ENCODE measurements at regions not wholly inside any gene's neighbourhood (a gene's known extent, or its start where the extent isn't known, plus 50 kb on each side); places are given as distances from the start of the nearest gene placed in this dataset.

GRCh38 chr5:74507370-74508005 lies 133.0 kb downstream of the ENC1 start:
- Histone ChIP-seq H3K4me1 (ENCODE audit: control insufficient read depth, insufficient read depth, low read length) (peaks cover 3% of the 10 kb centered on the region; the same call in 1 of the 2 replicates), H3K36me3 (ENCODE audit: control insufficient read depth in 2 of 2, insufficient read depth in 1 of 2, low read length in 2 of 2) (no peaks in the 10 kb centered on the region), H3K4me3 (ENCODE audit: low read depth, low read length) (no peak overlapping the region), H3K27ac (ENCODE audit: extremely low read depth, low read depth, low read length) (no peak overlapping the region), H3K9me3 (ENCODE audit: control insufficient read depth, insufficient read depth, low read depth, low read length) (no peaks in the 10 kb centered on the region)
- ChIA-PET POLR2A (interaction anchor here (1.1 kb wide), 1 partner anchor 133 kb away, joined by 3 read pairs; the partner anchor contains the start of gene ENC1), CTCF (interaction anchor here (0.8 kb wide), 1 partner anchor 219 kb away, joined by 4 read pairs; no protein-coding TSS in a partner anchor)
- TF ChIP-seq ZBTB44 (tag by site-specific recombination; IDR thresholded peaks at IDR 0.05) (no peak), ZNF692 (tag by site-specific recombination; IDR thresholded peaks at IDR 0.05) (no peak), ZNF658 (tag by site-specific recombination; IDR thresholded peaks at IDR 0.05) (no peak), ZNF175 (tag by site-specific recombination; IDR thresholded peaks at IDR 0.05) (no peak), OVOL3 (tag by site-specific recombination; IDR thresholded peaks at IDR 0.05) (no peak)

- H3K4me1 ChIP-seq (ENCODE audit: control insufficient read depth, insufficient read depth, low read length), result peaks cover 3% of the 10 kb centered on the region; the same call in 1 of the 2 replicates
- TF ChIP-seq ZNF791 (tag by site-specific recombination; IDR thresholded peaks at IDR 0.05) (no peak), ZNF18 (tag by site-specific recombination; IDR thresholded peaks at IDR 0.05) (no peak), ZIC2 (tag by site-specific recombination; IDR thresholded peaks at IDR 0.05) (peak; percentile 84), ZNF404 (tag by site-specific recombination; IDR thresholded peaks at IDR 0.05) (no peak), ZBTB8A (tag by site-specific recombination; IDR thresholded peaks at IDR 0.05) (no peak), GLIS1 (tag by site-specific recombination; IDR thresholded peaks at IDR 0.05) (peak; percentile 65; the same call in 1 of the 2 replicates)
- ChIA-PET POLR2A (interaction anchor here (0.5 to 1.1 kb wide), 3 partner anchors 14 to 134 kb away, joined by 3 read pairs; partner anchors contain the start of gene ENC1), CTCF (no interaction called here)
- no peak overlapping the region for H3K4me3 ChIP-seq (ENCODE audit: low read depth, low read length)
- no peaks in the 10 kb centered on the region for H3K36me3 ChIP-seq (ENCODE audit: control insufficient read depth in 2 of 2, insufficient read depth in 1 of 2, low read length in 2 of 2)
- no peak overlapping the region for H3K27ac ChIP-seq (ENCODE audit: extremely low read depth, low read depth, low read length)
- H3K9me3 ChIP-seq (ENCODE audit: control insufficient read depth, insufficient read depth, low read depth, low read length), result no peaks in the 10 kb centered on the region
These were observed 134.4 kb downstream of the ENC1 start for GRCh38 chr5:74506119-74506518.

GRCh38 chr5:74504463-74504862 lies 136.1 kb downstream of the ENC1 start:
- Histone ChIP-seq H3K4me3 (ENCODE audit: low read depth, low read length) (no peak overlapping the region), H3K9me3 (ENCODE audit: control insufficient read depth, insufficient read depth, low read depth, low read length) (no peaks in the 10 kb centered on the region), H3K36me3 (ENCODE audit: control insufficient read depth in 2 of 2, insufficient read depth in 1 of 2, low read length in 2 of 2) (no peaks in the 10 kb centered on the region), H3K27ac (ENCODE audit: extremely low read depth, low read depth, low read length) (no peak overlapping the region), H3K4me1 (ENCODE audit: control insufficient read depth, insufficient read depth, low read length) (peaks cover 6% of the 10 kb centered on the region)
- ChIA-PET POLR2A (no interaction called here), CTCF (interaction anchor here (0.6 kb wide), 1 partner anchor 113 kb away, joined by 3 read pairs; no protein-coding TSS in a partner anchor)
- TF ChIP-seq ZFHX2 (tag by site-specific recombination; conservative IDR thresholded peaks at IDR 0.05) (0 out of 2 replicates have a peak, but pooled peaks have one; percentile 18), ZXDB (tag by site-specific recombination; IDR thresholded peaks at IDR 0.05) (no peak), ZNF114 (tag by site-specific recombination; IDR thresholded peaks at IDR 0.05) (no peak), KLF17 (tag by site-specific recombination; IDR thresholded peaks at IDR 0.05) (no peak), BCL11B (tag by site-specific recombination; IDR thresholded peaks at IDR 0.05; ENCODE audit: low read depth) (no peak), SCRT1 (tag by site-specific recombination; IDR thresholded peaks at IDR 0.05; ENCODE audit: borderline replicate concordance) (no peak), ZNF391 (tag by site-specific recombination; IDR thresholded peaks at IDR 0.05; ENCODE audit: borderline replicate concordance, low read depth) (no peak)

Data from HEK293 (cell line).